Activated T-cell treated with anti-CD3 and anti-CD28 coated beads, Interleukin-2, amount 50 U/mL, for 4 hours (primary cell): ENCODE measurements at regions not wholly inside any gene's neighbourhood (a gene's known extent, or its start where the extent isn't known, plus 50 kb on each side); places are given as distances from the start of the nearest gene placed in this dataset.
"Not testable (repeated sequence)": the region's sequence is repeated elsewhere in the genome, so short reads cannot be mapped to it uniquely, and the experiment has no call there.

ENCODE experiments used
- ATAC-seq, 2 donors: fragments of 200-7000 bp; cut with Tn5 transposase; one replicate each; pipeline ENCODE4 v1.10.0; 2021
- DNase-seq: peaks from one replicate; pipeline ENCODE4 v3.0.0-alpha.2; 2020
- H3K27me3 Mint-ChIP-seq: one replicate; pipeline ENCODE4 v1.8.0; 2021; ENCODE audit warnings: low read depth, mixed read lengths
- H3K36me3 Mint-ChIP-seq: one replicate; pipeline ENCODE4 v1.8.0; 2022; ENCODE audit warnings: mixed read lengths; ENCODE audit not compliant: insufficient read depth
- H3K4me1 Mint-ChIP-seq: one replicate; pipeline ENCODE4 v1.8.0; 2021; ENCODE audit warnings: low read depth, mixed read lengths
- H3K4me3 Mint-ChIP-seq: one replicate; pipeline ENCODE4 v1.8.0; 2021; ENCODE audit warnings: mild to moderate bottlenecking, moderate library complexity, mixed read lengths
- H3K9me3 Mint-ChIP-seq: one replicate; pipeline ENCODE4 v1.8.0; 2021; ENCODE audit warnings: mixed read lengths

DNA sequence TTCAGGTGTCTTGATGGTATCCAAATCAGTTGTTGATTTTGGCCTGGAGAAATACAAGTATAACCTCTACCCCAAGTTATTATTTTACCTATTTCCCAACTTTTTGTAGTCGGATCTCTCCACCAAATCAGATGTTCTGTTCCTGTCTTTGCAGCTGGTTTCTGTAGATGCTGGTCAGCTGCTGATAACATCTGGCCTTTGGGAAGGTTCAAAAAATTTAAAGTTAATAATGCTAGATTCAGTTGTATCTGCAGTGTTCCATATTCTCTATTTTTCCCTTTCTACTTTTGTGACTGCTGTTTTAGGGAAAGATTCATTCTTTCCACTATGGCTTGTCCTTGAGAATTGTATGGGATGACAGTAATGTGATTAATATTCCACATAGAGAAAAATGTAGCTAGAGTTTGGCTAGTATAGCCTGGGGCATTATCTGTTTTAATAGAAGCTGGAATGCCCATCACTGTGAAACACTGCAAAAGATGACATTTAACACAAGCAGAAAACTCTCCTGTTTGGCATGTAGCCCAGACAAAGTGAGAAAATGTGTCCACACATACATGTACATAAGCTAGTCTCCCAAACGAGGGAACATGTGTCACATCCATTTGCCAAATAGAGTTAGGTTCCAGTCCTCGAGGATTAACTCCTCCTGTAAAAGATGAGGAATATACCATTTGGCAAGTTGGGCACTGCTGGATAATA, 99.2 kb downstream of the ZNF100 start:
- not testable (repeated sequence) for H3K27me3 Mint-ChIP-seq, ATAC-seq, H3K36me3 Mint-ChIP-seq, H3K4me1 Mint-ChIP-seq, DNase-seq, H3K4me3 Mint-ChIP-seq, H3K9me3 Mint-ChIP-seq

GRCh38 chr19:21655540-21656126, 111.7 kb downstream of the ZNF100 start:
- Mint-ChIP-seq H3K36me3 (no peaks in the 10 kb centered on the region), H3K4me1 (no peaks in the 10 kb centered on the region), H3K27me3 (no peaks in the 10 kb centered on the region), H3K9me3 (peaks cover 25% of the 10 kb centered on the region), H3K4me3 (no peak overlapping the region)
- ATAC-seq (no peak), DNase-seq (no peak)

GRCh38 chr19:21651478-21651877, 115.9 kb downstream of the ZNF100 start:
- H3K4me1 Mint-ChIP-seq, H3K27me3 Mint-ChIP-seq, ATAC-seq, H3K36me3 Mint-ChIP-seq, DNase-seq, H3K4me3 Mint-ChIP-seq: not testable (repeated sequence)
- peaks cover 45% of the 10 kb centered on the region for H3K9me3 Mint-ChIP-seq

- Mint-ChIP-seq H3K27me3 (no peaks in the 10 kb centered on the region), H3K36me3 (no peaks in the 10 kb centered on the region), H3K9me3 (peaks cover 9% of the 10 kb centered on the region), H3K4me3 (no peak overlapping the region), H3K4me1 (no peaks in the 10 kb centered on the region)
- ATAC-seq (no peak), DNase-seq (no peak)
Measured at GRCh38 chr19:21638776-21639175, 128.6 kb downstream of the ZNF100 start.

GRCh38 chr19:21626924-21627697, 121.7 kb downstream of the ZNF429 start:
- no peak for ATAC-seq
- Mint-ChIP-seq H3K4me1 (no peaks in the 10 kb centered on the region), H3K27me3 (peaks cover 2% of the 10 kb centered on the region), H3K9me3 (peaks cover under 1% of the 10 kb centered on the region), H3K36me3 (no peaks in the 10 kb centered on the region), H3K4me3 (no peak overlapping the region)
- DNase-seq = no peak

GRCh38 chr19:21626091-21626490, 120.7 kb downstream of the ZNF429 start:
- no peaks in the 10 kb centered on the region for H3K36me3 Mint-ChIP-seq
- H3K4me1 Mint-ChIP-seq = no peaks in the 10 kb centered on the region
- DNase-seq = no peak
- H3K9me3 Mint-ChIP-seq = no peaks in the 10 kb centered on the region
- H3K4me3 Mint-ChIP-seq = no peak overlapping the region
- ATAC-seq = no peak
- H3K27me3 Mint-ChIP-seq = peaks cover 4% of the 10 kb centered on the region

- Mint-ChIP-seq H3K4me3 (no peak overlapping the region), H3K27me3 (peaks cover 5% of the 10 kb centered on the region), H3K9me3 (no peaks in the 10 kb centered on the region), H3K4me1 (no peaks in the 10 kb centered on the region), H3K36me3 (no peaks in the 10 kb centered on the region)
- no peak for DNase-seq
- no peak for ATAC-seq
Measured at GRCh38 chr19:21622920-21623319, 117.5 kb downstream of the ZNF429 start.

GRCh38 chr19:21621671-21622070, 116.3 kb downstream of the ZNF429 start:
- DNase-seq (no peak), ATAC-seq (no peak)
- peaks cover 3% of the 10 kb centered on the region for H3K27me3 Mint-ChIP-seq
- no peaks in the 10 kb centered on the region for H3K36me3 Mint-ChIP-seq
- H3K9me3 Mint-ChIP-seq = no peaks in the 10 kb centered on the region
- H3K4me3 Mint-ChIP-seq = no peak overlapping the region
- H3K4me1 Mint-ChIP-seq = no peaks in the 10 kb centered on the region

DNA sequence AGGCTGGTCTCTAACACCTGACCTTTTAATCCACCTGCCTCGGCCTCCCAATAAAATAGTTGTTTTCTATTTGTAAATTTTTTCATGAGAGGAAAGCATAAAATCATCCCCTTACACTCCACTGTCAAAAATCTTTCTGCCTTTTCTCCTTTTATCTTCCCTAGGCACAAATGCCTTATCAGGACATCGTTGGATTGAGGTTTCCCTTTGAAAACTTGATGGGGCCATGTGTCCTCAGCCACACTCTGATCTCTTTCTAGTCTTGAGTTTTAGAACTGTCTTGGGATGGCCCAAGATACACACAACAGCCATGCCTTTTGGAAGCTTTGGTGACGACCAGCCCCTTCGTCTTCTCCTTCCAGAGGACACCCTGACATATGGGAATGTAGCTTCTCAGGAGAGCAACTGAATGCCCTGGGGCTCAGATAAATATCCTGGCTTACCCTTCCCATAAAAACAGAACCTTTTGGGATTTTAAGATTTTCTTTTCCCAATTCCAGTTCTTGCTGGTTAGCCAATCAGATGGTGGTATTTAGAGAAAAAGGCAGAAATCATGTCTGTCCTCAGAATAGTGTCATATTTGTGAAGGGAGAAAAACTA, 112.4 kb downstream of the ZNF429 start:
- no peaks in the 10 kb centered on the region for H3K36me3 Mint-ChIP-seq
- H3K27me3 Mint-ChIP-seq = peaks cover 3% of the 10 kb centered on the region
- no peaks in the 10 kb centered on the region for H3K9me3 Mint-ChIP-seq
- DNase-seq (no peak), ATAC-seq (no peak)
- no peak overlapping the region for H3K4me3 Mint-ChIP-seq
- no peaks in the 10 kb centered on the region for H3K4me1 Mint-ChIP-seq

GRCh38 chr19:21614776-21615175, 109.4 kb downstream of the ZNF429 start:
- H3K27me3 Mint-ChIP-seq, H3K4me1 Mint-ChIP-seq, H3K4me3 Mint-ChIP-seq, DNase-seq, H3K9me3 Mint-ChIP-seq, H3K36me3 Mint-ChIP-seq, ATAC-seq: not testable (repeated sequence)

DNA sequence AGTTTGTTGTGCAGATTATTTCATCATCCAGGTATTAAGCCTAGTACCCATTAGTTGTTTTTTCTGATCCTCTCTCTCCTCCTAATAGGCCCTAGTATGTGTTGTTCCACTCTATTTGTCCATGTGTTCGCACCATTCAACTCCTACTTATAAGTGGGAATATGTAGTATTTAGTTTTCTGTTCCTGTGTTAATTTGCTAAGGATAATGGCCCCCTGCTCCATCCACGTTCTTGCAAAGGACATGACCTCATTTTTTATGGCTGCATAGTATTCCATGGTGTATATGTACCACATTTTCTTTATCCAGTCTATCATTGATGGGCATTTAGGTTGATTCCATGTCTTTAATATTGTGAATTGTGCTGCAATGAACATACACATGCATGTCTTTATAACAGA, 107.8 kb downstream of the ZNF429 start:
- H3K4me3 Mint-ChIP-seq, H3K27me3 Mint-ChIP-seq, ATAC-seq, H3K4me1 Mint-ChIP-seq, DNase-seq, H3K9me3 Mint-ChIP-seq, H3K36me3 Mint-ChIP-seq: not testable (repeated sequence)

DNA sequence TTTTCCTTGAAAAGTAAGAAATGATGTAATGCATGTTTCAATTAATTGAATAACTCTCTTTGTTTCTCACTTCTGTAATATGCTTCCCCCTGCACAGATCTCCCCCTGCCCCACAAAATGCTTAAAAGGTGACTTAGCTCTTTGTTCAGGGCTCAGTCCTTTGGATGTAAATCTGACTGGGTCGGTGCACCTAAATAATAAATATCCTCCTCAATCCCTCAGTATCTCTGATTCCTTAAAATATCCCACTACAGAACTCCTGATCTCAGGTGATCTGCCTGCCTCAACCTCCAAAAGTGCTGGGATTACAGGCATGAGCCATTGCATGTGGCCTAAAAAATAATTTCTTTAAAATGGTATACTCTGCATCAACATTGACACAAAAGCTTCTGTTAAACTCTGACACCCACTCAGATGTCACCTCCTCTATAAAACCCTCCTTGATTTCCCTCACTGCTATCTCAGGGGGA, 107.0 kb downstream of the ZNF429 start:
- DNase-seq = no peak
- Mint-ChIP-seq H3K4me1 (no peaks in the 10 kb centered on the region), H3K4me3 (no peak overlapping the region), H3K36me3 (no peaks in the 10 kb centered on the region), H3K9me3 (no peaks in the 10 kb centered on the region), H3K27me3 (no peaks in the 10 kb centered on the region)
- no peak for ATAC-seq

GRCh38 chr19:21611659-21612402, 106.4 kb downstream of the ZNF429 start:
- no peaks in the 10 kb centered on the region for H3K36me3 Mint-ChIP-seq
- no peaks in the 10 kb centered on the region for H3K27me3 Mint-ChIP-seq
- H3K4me1 Mint-ChIP-seq = no peaks in the 10 kb centered on the region
- DNase-seq = no peak
- H3K4me3 Mint-ChIP-seq = no peak overlapping the region
- no peak for ATAC-seq
- no peaks in the 10 kb centered on the region for H3K9me3 Mint-ChIP-seq

GRCh38 chr19:21610787-21611186, 105.4 kb downstream of the ZNF429 start:
- ATAC-seq = no peak
- Mint-ChIP-seq H3K27me3 (no peaks in the 10 kb centered on the region), H3K4me1 (no peaks in the 10 kb centered on the region), H3K36me3 (no peaks in the 10 kb centered on the region), H3K9me3 (no peaks in the 10 kb centered on the region), H3K4me3 (no peak overlapping the region)
- DNase-seq = no peak
